IMR-90 (cell line): ENCODE measurements at regions not wholly inside any gene's neighbourhood (a gene's known extent, or its start where the extent isn't known, plus 50 kb on each side); places are given as distances from the start of the nearest gene placed in this dataset.

Experiments used
- NFE2L2 ChIP-seq: fragments of 150-350 bp; IDR thresholded peaks from 2 replicates; pipeline ENCODE4 v1.6.1; 2016; ENCODE audit warnings: low read depth, mild to moderate bottlenecking, low read length
- POLR2A ChIP-seq: IDR thresholded peaks from 2 replicates; pipeline ENCODE4 v1.6.1; 2012; ENCODE audit warnings: mild to moderate bottlenecking, low read depth, low read length
- SMC3 ChIP-seq: fragments of 150-350 bp; IDR thresholded peaks from 2 replicates; pipeline ENCODE4 v1.6.1; 2016; ENCODE audit warnings: low read depth, mild to moderate bottlenecking, antibody characterized with exemption, low read length, moderate library complexity
- TF ChIP-seq, protein P1 (sequence below): conservative IDR thresholded peaks from 2 replicates; pipeline ENCODE4 v1.5.1; 2012; ENCODE audit warnings: mild to moderate bottlenecking, low read depth, low read length, improper control_type of control experiment
- TF ChIP-seq, protein P2 (sequence below): fragments of 150-350 bp; IDR thresholded peaks from 2 replicates; pipeline ENCODE4 v1.6.1; 2017; ENCODE audit warnings: mild to moderate bottlenecking, antibody characterized with exemption, low read length, low read depth

DNA sequence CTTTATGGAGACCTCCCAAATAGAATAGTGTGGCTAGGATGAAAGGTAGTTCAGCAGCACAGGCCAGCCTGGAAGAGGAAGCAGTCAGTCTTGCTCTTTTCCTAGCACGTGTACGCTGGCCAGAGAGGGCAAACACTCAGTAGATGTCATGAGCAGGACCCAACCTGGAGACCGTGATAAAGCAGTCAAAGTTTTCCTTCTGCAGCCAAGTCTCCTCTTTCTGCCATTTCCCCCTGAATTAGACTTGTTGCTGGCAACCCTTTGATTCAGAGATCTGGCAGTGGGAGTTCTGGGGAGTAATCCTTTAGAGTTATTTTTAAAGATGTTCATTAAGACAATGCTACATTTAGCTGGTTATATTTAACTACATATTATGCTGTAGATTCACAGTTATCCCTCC lies 183.7 kb downstream of the EXOC5 start:
- TF ChIP-seq, protein P1, sequence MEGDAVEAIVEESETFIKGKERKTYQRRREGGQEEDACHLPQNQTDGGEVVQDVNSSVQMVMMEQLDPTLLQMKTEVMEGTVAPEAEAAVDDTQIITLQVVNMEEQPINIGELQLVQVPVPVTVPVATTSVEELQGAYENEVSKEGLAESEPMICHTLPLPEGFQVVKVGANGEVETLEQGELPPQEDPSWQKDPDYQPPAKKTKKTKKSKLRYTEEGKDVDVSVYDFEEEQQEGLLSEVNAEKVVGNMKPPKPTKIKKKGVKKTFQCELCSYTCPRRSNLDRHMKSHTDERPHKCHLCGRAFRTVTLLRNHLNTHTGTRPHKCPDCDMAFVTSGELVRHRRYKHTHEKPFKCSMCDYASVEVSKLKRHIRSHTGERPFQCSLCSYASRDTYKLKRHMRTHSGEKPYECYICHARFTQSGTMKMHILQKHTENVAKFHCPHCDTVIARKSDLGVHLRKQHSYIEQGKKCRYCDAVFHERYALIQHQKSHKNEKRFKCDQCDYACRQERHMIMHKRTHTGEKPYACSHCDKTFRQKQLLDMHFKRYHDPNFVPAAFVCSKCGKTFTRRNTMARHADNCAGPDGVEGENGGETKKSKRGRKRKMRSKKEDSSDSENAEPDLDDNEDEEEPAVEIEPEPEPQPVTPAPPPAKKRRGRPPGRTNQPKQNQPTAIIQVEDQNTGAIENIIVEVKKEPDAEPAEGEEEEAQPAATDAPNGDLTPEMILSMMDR = no peak
- TF ChIP-seq, protein P2, sequence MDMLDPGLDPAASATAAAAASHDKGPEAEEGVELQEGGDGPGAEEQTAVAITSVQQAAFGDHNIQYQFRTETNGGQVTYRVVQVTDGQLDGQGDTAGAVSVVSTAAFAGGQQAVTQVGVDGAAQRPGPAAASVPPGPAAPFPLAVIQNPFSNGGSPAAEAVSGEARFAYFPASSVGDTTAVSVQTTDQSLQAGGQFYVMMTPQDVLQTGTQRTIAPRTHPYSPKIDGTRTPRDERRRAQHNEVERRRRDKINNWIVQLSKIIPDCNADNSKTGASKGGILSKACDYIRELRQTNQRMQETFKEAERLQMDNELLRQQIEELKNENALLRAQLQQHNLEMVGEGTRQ = no peak
- TF ChIP-seq NFE2L2 (no peak), POLR2A (no peak), SMC3 (no peak)
